Endothelial cell of umbilical vein (primary cell): ENCODE measurements at regions not wholly inside any gene's neighbourhood (a gene's known extent, or its start where the extent isn't known, plus 50 kb on each side); places are given as distances from the start of the nearest gene placed in this dataset.

Source experiments
- CTCF ChIP-seq, 2 donors: IDR thresholded peaks; 1 replicate in 1 of 2; 2 replicates in 1 of 2; pipeline ENCODE4 v1.5.1; 2011; ENCODE audit warnings: low read length in 2 of 2, mild to moderate bottlenecking in 2 of 2, moderate library complexity in 2 of 2, control low read depth in 1 of 2, inconsistent platforms in 1 of 2, low read depth in 1 of 2; ENCODE audit not compliant: insufficient read depth in 1 of 2; ENCODE audit errors: extremely low read depth in 1 of 2
- EZH2 ChIP-seq: IDR thresholded peaks from 2 replicates; pipeline ENCODE4 v1.6.1; 2012; ENCODE audit warnings: borderline replicate concordance, low read depth, mild to moderate bottlenecking, moderate library complexity, low read length, inconsistent platforms; ENCODE audit not compliant: severe bottlenecking
- POLR2AphosphoS5 ChIP-seq: IDR thresholded peaks from 2 replicates; pipeline ENCODE4 v1.6.1; 2012; ENCODE audit warnings: low read depth, mild to moderate bottlenecking, control low read depth, low read length, moderate library complexity; ENCODE audit not compliant: insufficient read depth

DNA sequence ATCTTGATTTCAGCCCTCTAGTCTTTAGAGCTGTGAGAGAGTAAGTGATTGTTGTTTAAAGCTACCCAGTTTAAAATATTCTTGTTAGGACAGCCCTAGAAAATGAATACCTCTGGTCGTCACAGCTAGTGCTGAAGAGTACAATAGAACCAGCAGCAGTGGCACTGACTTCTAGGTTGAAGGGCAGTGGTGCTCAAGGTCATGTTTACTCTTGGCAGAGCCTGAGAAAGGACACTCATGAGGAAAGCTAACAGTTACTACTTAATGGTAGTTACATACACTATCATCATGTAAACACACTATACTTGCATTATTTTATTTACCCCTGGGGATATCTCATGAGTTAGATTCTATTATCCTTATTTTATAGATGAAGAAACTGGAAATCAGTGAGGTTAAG, 323.0 kb downstream of the SH2D4B start:
- no peak for TF ChIP-seq CTCF (IDR thresholded peaks at IDR 0.05; ENCODE audit: extremely low read depth in 1 of 2, insufficient read depth in 1 of 2, low read depth in 1 of 2, low read length in 2 of 2)
- no peak for TF ChIP-seq POLR2AphosphoS5
- no peak for TF ChIP-seq EZH2
